Transverse colon (tissue), 4 donors: ENCODE measurements at regions not wholly inside any gene's neighbourhood (a gene's known extent, or its start where the extent isn't known, plus 50 kb on each side); places are given as distances from the start of the nearest gene placed in this dataset.

Experiments used
- DNase-seq: peaks from one replicate; pipeline ENCODE4 v3.0.0-alpha.2; 2019
- H3K27ac ChIP-seq, 4 donors: fragments of 200-600 bp; sonication (generic); 2 replicates each; pipeline ENCODE4 v1.5.1; 2016 to 2018; ENCODE audit warnings: inconsistent platforms in 4 of 4
- H3K27me3 ChIP-seq: fragments of 200-600 bp; sonication (generic); 2 replicates; pipeline ENCODE4 v1.5.1; 2017; ENCODE audit warnings: inconsistent platforms
- H3K36me3 ChIP-seq, 4 donors: fragments of 200-600 bp; sonication (generic); 2 replicates each; pipeline ENCODE4 v1.5.1; 2017 to 2019; ENCODE audit warnings: inconsistent platforms in 4 of 4
- H3K4me1 ChIP-seq, 4 donors: fragments of 200-600 bp; sonication (generic); 2 replicates each; pipeline ENCODE4 v1.5.1; 2017 to 2020; ENCODE audit warnings: inconsistent platforms in 4 of 4
- H3K4me3 ChIP-seq, 4 donors: fragments of 200-600 bp; sonication (generic); 1 replicate in 1 of 4; 2 replicates in 3 of 4; pipeline versions ENCODE4 v1.5.1 to v1.6.1; 2017 to 2019; ENCODE audit warnings: inconsistent platforms in 4 of 4
- H3K9me3 ChIP-seq, 2 donors: fragments of 200-600 bp; sonication (generic); 2 replicates each; pipeline ENCODE4 v1.5.1; 2017 to 2019; ENCODE audit warnings: inconsistent platforms in 2 of 2
- EP300 ChIP-seq: sonication (generic); formaldehyde crosslinking; IDR thresholded peaks from one replicate; pipeline ENCODE4 v1.6.1; 2017; ENCODE audit warnings: antibody characterized with exemption, low read depth
- POLR2A ChIP-seq: fragments of 450-650 bp; IDR thresholded peaks from one replicate; pipeline ENCODE4 v1.6.1; 2016; ENCODE audit warnings: antibody characterized with exemption, mild to moderate bottlenecking, moderate library complexity
- POLR2AphosphoS5 ChIP-seq, 3 donors: sonication (generic); formaldehyde crosslinking; IDR thresholded peaks; one replicate each; pipeline ENCODE4 v1.6.1; 2016; ENCODE audit warnings: antibody characterized with exemption in 3 of 3
- WGBS, 2 donors: methylation state at CpG; one replicate each; pipeline ENCODE4 v1.1.5; 2018; ENCODE audit warnings: low coverage in 1 of 2; 5-methylcytosine and 5-hydroxymethylcytosine counted together
- in situ Hi-C, 4 donors: fragments of 200-750 bp; cut with MboI; loops; one replicate each; pipeline versions ENCODE4 v1.15.0 to v1.15.1; 2017; ENCODE audit warnings: low sequenced_read_pairs in 3 of 4, low pct_ligation_motif_present in 1 of 4, low pct_unique_long_range_greater_than_20kb in 1 of 4
- intact Hi-C: fragments of 100-400 bp; cut with DNase I; formaldehyde crosslinking; loops from one replicate; pipeline ENCODE4 v1.15.1; 2023; ENCODE audit warnings: low total_unique reads
- TF ChIP-seq, protein P1 (sequence below), 5 experiments: fragments of 200-600 bp in 3 of 5; fragments of 450-650 bp in 2 of 5; sonication (generic) in 3 of 5; IDR thresholded peaks; 1 replicate in 2 of 5; 2 replicates in 3 of 5; pipeline ENCODE4 v1.5.1; 2016 to 2017; ENCODE audit warnings: antibody characterized with exemption in 5 of 5, inconsistent platforms in 3 of 5, mild to moderate bottlenecking in 2 of 5, moderate library complexity in 1 of 5

DNA sequence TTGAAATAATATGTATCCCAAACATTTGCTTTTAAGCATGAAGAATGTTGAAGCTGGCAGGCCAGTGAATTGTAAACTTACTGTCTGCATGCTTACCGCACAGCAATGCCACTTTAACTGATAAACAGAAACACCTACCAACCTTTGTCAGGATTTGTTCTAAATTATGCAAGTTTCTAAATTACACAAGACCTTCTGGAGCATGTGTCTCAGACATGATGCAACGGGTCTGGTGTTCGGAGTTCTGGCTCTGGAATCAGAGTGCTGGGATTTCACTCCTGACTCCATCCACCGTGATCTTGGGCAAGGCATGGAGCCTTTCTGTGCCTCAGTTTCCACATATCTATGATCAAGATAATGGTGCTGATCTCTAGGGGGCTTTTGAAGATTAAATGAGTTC lies 111.2 kb downstream of the CCT6B start:
- no peaks in the 10 kb centered on the region for H3K9me3 ChIP-seq
- TF ChIP-seq EP300: no peak
- TF ChIP-seq, protein P1, sequence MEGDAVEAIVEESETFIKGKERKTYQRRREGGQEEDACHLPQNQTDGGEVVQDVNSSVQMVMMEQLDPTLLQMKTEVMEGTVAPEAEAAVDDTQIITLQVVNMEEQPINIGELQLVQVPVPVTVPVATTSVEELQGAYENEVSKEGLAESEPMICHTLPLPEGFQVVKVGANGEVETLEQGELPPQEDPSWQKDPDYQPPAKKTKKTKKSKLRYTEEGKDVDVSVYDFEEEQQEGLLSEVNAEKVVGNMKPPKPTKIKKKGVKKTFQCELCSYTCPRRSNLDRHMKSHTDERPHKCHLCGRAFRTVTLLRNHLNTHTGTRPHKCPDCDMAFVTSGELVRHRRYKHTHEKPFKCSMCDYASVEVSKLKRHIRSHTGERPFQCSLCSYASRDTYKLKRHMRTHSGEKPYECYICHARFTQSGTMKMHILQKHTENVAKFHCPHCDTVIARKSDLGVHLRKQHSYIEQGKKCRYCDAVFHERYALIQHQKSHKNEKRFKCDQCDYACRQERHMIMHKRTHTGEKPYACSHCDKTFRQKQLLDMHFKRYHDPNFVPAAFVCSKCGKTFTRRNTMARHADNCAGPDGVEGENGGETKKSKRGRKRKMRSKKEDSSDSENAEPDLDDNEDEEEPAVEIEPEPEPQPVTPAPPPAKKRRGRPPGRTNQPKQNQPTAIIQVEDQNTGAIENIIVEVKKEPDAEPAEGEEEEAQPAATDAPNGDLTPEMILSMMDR (IDR thresholded peaks at IDR 0.05): no peak
- TF ChIP-seq POLR2A: no peak
- TF ChIP-seq POLR2AphosphoS5 (IDR thresholded peaks at IDR 0.05): no peak
- WGBS, 2 donors: 70 to 87% methylated on average over 3 to 4 of the region's 4 CpGs
- no peaks in the 10 kb centered on the region for H3K4me1 ChIP-seq
- in situ Hi-C loops: loop anchor here in 1 of 4 donors (25.0 kb wide), 1 partner anchor 88 kb away; no protein-coding TSS in a partner anchor
- no peak for DNase-seq
- H3K27ac ChIP-seq: no peak overlapping the region
- H3K36me3 ChIP-seq: no peaks in the 10 kb centered on the region
- no peak overlapping the region for H3K4me3 ChIP-seq
- intact Hi-C loops: no loop called here
- no peaks in the 10 kb centered on the region for H3K27me3 ChIP-seq

DNA sequence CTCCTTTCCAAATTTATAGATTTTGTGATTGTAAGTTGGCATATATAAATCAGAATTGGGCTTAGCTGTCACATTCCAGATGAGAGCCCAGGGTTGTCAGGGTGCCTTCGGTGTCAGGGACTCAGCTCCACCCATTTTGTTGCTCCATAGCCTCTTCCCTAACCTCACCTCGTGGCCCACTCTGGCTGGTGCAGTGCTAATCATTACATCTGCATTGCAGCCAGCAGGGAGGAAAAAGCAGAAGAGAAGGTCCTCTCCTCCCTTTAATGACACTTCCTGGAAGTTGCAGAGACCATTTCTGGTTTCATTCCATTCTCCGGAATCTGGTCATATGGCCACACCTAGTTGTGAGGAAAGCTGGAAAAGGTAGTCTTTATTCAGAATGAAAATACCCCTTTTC lies 113.3 kb downstream of the CCT6B start:
- TF ChIP-seq POLR2A: no peak
- no peak for TF ChIP-seq EP300
- TF ChIP-seq POLR2AphosphoS5 (IDR thresholded peaks at IDR 0.05): no peak
- TF ChIP-seq, protein P1 (IDR thresholded peaks at IDR 0.05): no peak
- 48% methylated on average over 3 of the region's 3 CpGs; no CpG with 5 or more reads in 1 of the 2 donors for WGBS, 2 donors
- H3K9me3 ChIP-seq: no peaks in the 10 kb centered on the region
- intact Hi-C loops: no loop called here
- no peak overlapping the region for H3K4me3 ChIP-seq
- no peaks in the 10 kb centered on the region for H3K4me1 ChIP-seq
- H3K36me3 ChIP-seq: no peaks in the 10 kb centered on the region
- no peak overlapping the region for H3K27ac ChIP-seq
- no peaks in the 10 kb centered on the region for H3K27me3 ChIP-seq
- DNase-seq: no peak
- in situ Hi-C loops: no loop called here

DNA sequence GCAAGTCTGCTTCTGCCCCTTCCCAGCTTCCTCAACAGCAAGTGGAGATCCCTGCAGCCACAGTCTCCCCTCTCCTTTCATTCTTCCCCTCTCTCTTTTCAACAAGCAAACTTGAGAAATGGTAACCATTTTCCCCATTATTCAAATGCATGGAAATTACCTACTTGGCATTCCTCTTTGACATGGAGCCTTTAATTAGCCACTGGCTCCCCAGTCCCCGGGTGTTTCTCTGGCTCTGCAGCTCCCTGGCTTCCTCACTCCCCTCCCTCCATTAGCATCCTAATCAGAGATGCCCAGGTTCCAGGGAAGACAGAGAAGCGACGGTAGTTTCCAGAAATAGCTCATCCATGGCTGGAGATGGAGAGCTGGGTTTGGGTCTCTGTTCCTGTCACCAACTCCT lies 116.0 kb downstream of the CCT6B start:
- no peak overlapping the region for H3K27ac ChIP-seq
- TF ChIP-seq POLR2AphosphoS5 (IDR thresholded peaks at IDR 0.05): no peak
- no peak for TF ChIP-seq EP300
- no peak for TF ChIP-seq POLR2A
- TF ChIP-seq, protein P1 (IDR thresholded peaks at IDR 0.05): no peak
- H3K36me3 ChIP-seq: no peaks in the 10 kb centered on the region
- H3K4me1 ChIP-seq: no peaks in the 10 kb centered on the region
- WGBS, 2 donors: 56% methylated on average over 3 of the region's 3 CpGs; no CpG with 5 or more reads in 1 of the 2 donors
- intact Hi-C loops: no loop called here
- no peaks in the 10 kb centered on the region for H3K9me3 ChIP-seq
- H3K4me3 ChIP-seq: no peak overlapping the region
- no peak for DNase-seq
- no peaks in the 10 kb centered on the region for H3K27me3 ChIP-seq
- in situ Hi-C loops: no loop called here

DNA sequence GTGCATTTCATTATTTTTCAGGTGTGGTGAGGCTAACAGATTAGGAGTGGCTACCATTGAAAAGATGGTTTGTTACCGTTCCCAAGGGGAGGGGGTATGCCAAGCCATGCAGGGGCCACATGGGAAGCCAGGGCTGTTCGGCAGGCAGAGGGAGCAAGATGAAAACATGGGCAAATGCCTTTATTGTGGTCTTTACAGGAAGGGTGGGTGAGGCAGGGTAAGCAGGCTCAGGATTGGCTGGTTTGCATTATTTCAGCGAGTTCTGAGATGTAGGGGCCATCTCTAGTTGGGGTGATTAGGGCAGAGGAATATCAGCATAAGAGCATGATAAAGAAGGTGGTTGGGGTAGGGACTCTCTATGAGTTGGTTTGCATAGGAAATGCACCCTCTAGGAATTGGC lies 117.6 kb downstream of the CCT6B start:
- intact Hi-C loops (no loop called here), in situ Hi-C loops (no loop called here)
- no peaks in the 10 kb centered on the region for H3K36me3 ChIP-seq
- no peaks in the 10 kb centered on the region for H3K4me1 ChIP-seq
- no peak overlapping the region for H3K27ac ChIP-seq
- no peaks in the 10 kb centered on the region for H3K27me3 ChIP-seq
- WGBS, 2 donors: 61 to 63% methylated on average over 2 to 3 of the region's 3 CpGs
- no peak for TF ChIP-seq EP300
- TF ChIP-seq, protein P1 (IDR thresholded peaks at IDR 0.05): no peak
- no peak for TF ChIP-seq POLR2AphosphoS5 (IDR thresholded peaks at IDR 0.05)
- TF ChIP-seq POLR2A: no peak
- H3K4me3 ChIP-seq: no peak overlapping the region
- no peaks in the 10 kb centered on the region for H3K9me3 ChIP-seq
- DNase-seq: no peak
